OCI-LY7 (cell line): ENCODE measurements at regions not wholly inside any gene's neighbourhood (a gene's known extent, or its start where the extent isn't known, plus 50 kb on each side); places are given as distances from the start of the nearest gene placed in this dataset.
"Not testable (repeated sequence)": the region's sequence is repeated elsewhere in the genome, so short reads cannot be mapped to it uniquely, and the experiment has no call there.

Experiments
- BruUV-seq: library from RNA; stranded (reverse); fragments of 400-500 nt; replicated peaks from 2 replicates; lab custom pipeline; 2021; lab: Mats Ljungman, UMichigan
- CTCF ChIA-PET: fragments of 300-600 bp; sonication (Branson Sonifier 250); formaldehyde crosslinking; loops from one replicate; lab custom pipeline; 2022; ENCODE audit warnings: antibody characterized with exemption; ENCODE audit not compliant: unreplicated experiment; lab: Charles Lee
- POLR2A ChIA-PET: fragments of 300-600 bp; sonication (Branson Sonifier 250); formaldehyde crosslinking; loops from one replicate; lab custom pipeline; 2022; ENCODE audit warnings: antibody characterized with exemption; lab: Charles Lee
- DNase-seq: peaks from one replicate; pipeline ENCODE4 v3.0.0-alpha.2; 2015; ENCODE audit warnings: low spot score
- H2AFZ ChIP-seq: fragments of 200-600 bp; sonication (generic), shearing (Covaris generic); 2 replicates; pipeline ENCODE4 v1.6.1; 2014; ENCODE audit warnings: mild to moderate bottlenecking, antibody characterized with exemption, low read length, moderate library complexity
- H3K27ac ChIP-seq: fragments of 200-600 bp; sonication (generic); 2 replicates; pipeline ENCODE4 v1.5.1; 2014; ENCODE audit warnings: mixed run types, low read depth, mild to moderate bottlenecking, moderate library complexity, low read length, inconsistent platforms; ENCODE audit not compliant: poor library complexity, severe bottlenecking
- H3K36me3 ChIP-seq: fragments of 200-600 bp; sonication (generic); 2 replicates; pipeline ENCODE4 v1.6.1; 2014; ENCODE audit warnings: mild to moderate bottlenecking, antibody characterized with exemption, low read length, moderate library complexity, mixed read lengths; ENCODE audit not compliant: insufficient read depth
- H3K4me1 ChIP-seq: fragments of 200-600 bp; sonication (generic); 2 replicates; pipeline ENCODE4 v1.5.1; 2014; ENCODE audit warnings: mild to moderate bottlenecking, low read length; ENCODE audit not compliant: insufficient read depth, poor library complexity, severe bottlenecking
- H3K4me2 ChIP-seq: fragments of 200-600 bp; sonication (generic); 2 replicates; pipeline ENCODE4 v1.6.1; 2014; ENCODE audit warnings: mild to moderate bottlenecking, low read length
- H3K4me3 ChIP-seq: fragments of 200-600 bp; sonication (generic); 2 replicates; pipeline ENCODE4 v1.5.1; 2014; ENCODE audit warnings: mild to moderate bottlenecking, low read depth, low read length; ENCODE audit not compliant: poor library complexity, severe bottlenecking
- H3K79me2 ChIP-seq: fragments of 200-600 bp; sonication (generic); 2 replicates; pipeline ENCODE4 v1.6.1; 2016; ENCODE audit warnings: low read depth, mild to moderate bottlenecking, low read length, moderate library complexity, mixed read lengths; ENCODE audit not compliant: insufficient read depth
- H3K9me2 ChIP-seq: fragments of 200-600 bp; sonication (generic); 2 replicates; pipeline ENCODE4 v1.6.1; 2016; ENCODE audit warnings: mild to moderate bottlenecking, low read length, mixed read lengths; ENCODE audit not compliant: insufficient read depth
- H3K9me3 ChIP-seq: fragments of 200-600 bp; sonication (generic); 2 replicates; pipeline ENCODE4 v1.6.1; 2014; ENCODE audit warnings: mild to moderate bottlenecking, mixed run types, low read length, mixed read lengths
- H4K20me1 ChIP-seq: fragments of 200-600 bp; sonication (generic); 2 replicates; pipeline ENCODE4 v1.6.1; 2014; ENCODE audit warnings: mild to moderate bottlenecking, antibody characterized with exemption, low read length, moderate library complexity, mixed read lengths; ENCODE audit not compliant: insufficient read depth
- CTCF ChIP-seq: fragments of 200-600 bp; sonication (generic); conservative IDR thresholded peaks from 2 replicates; pipeline ENCODE4 v1.5.1; 2014; ENCODE audit warnings: mild to moderate bottlenecking, antibody characterized with exemption, low read length, moderate library complexity, mixed read lengths
- EZH2phosphoT487 ChIP-seq: fragments of 200-600 bp; sonication (generic); IDR thresholded peaks from 2 replicates; pipeline ENCODE4 v1.6.1; 2018; ENCODE audit warnings: low read depth, borderline replicate concordance, mild to moderate bottlenecking, mixed run types, antibody characterized with exemption, low read length, moderate library complexity, mixed read lengths
- intact Hi-C: fragments of 100-400 bp; cut with micrococcal nuclease; formaldehyde crosslinking; loops from one replicate; pipeline ENCODE4 v1.10.0; 2022; ENCODE audit not compliant: unreplicated experiment

DNA sequence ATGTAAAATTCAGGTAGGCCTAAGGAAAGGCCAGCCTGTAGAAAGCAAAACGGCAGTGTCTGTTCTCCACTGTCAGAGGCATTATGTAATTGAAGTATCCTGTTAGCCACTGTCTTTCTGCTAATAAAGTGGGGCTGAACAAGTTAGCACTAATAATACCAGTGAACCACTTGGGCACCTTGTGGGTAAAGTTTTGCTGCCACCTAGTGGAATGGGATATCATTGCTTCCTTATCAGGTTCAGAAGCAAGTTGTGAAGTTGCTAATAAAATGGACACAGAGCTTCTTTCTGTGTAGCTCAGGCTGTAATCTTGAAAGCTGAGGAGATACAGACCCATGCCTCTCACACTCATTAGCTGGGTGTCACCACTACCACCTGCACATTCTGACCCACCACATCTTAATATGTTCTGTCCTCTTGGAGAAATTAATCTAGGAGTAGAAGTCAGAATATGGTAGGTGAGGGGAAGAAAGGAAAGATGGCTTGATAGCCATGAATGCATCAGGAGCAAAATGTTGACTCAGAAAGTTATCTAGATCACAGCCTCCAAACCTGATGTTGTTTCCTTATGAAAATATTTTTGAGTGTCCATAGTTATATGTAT lies 175.1 kb downstream of the SEPTIN7 start:
- ChIA-PET CTCF (no interaction called here), POLR2A (interaction anchor here (0.6 kb wide), 1 partner anchor 253 kb away, joined by 5 read pairs; no protein-coding TSS in a partner anchor)
- Histone ChIP-seq H3K9me2 (no peaks in the 10 kb centered on the region), H3K4me3 (no peak overlapping the region), H3K9me3 (no peaks in the 10 kb centered on the region), H3K79me2 (no peaks in the 10 kb centered on the region), H2AFZ (no peak overlapping the region), H4K20me1 (no peaks in the 10 kb centered on the region), H3K4me2 (no peak overlapping the region), H3K36me3 (no peaks in the 10 kb centered on the region), H3K27ac (no peak overlapping the region), H3K4me1 (no peaks in the 10 kb centered on the region)
- no peak for TF ChIP-seq EZH2phosphoT487
- peak; percentile 93 for TF ChIP-seq CTCF
- DNase-seq: peak; percentile 81
- BruUV-seq: no TSS peak
- intact Hi-C loops: loop anchor here (1.0 to 2.0 kb wide), 2 partner anchors 59 to 267 kb away; no protein-coding TSS in a partner anchor

- H3K79me2 ChIP-seq, H3K4me3 ChIP-seq, H3K4me2 ChIP-seq, DNase-seq, H3K36me3 ChIP-seq, CTCF ChIA-PET, H3K4me1 ChIP-seq, H3K9me2 ChIP-seq, H3K9me3 ChIP-seq, BruUV-seq, H4K20me1 ChIP-seq, H3K27ac ChIP-seq, H2AFZ ChIP-seq, intact Hi-C loops: not testable (repeated sequence)
- POLR2A ChIA-PET: interaction anchor here (1.1 kb wide), 1 partner anchor 338 kb away, joined by 3 read pairs; no protein-coding TSS in a partner anchor
Measured at GRCh38 chr7:35978816-35979640, 174.0 kb upstream of the EEPD1 start.

- no peak overlapping the region for H2AFZ ChIP-seq
- H3K79me2 ChIP-seq: no peaks in the 10 kb centered on the region
- no peaks in the 10 kb centered on the region for H3K36me3 ChIP-seq
- H4K20me1 ChIP-seq: no peaks in the 10 kb centered on the region
- BruUV-seq: no TSS peak
- ChIA-PET CTCF (no interaction called here), POLR2A (no interaction called here)
- H3K4me1 ChIP-seq: no peaks in the 10 kb centered on the region
- H3K9me3 ChIP-seq: no peaks in the 10 kb centered on the region
- intact Hi-C loops: loop anchor here (10.0 kb wide), 1 partner anchor 142 kb away; no protein-coding TSS in a partner anchor
- H3K4me2 ChIP-seq: no peak overlapping the region
- TF ChIP-seq EZH2phosphoT487 (no peak), CTCF (no peak)
- H3K9me2 ChIP-seq: no peaks in the 10 kb centered on the region
- no peak overlapping the region for H3K4me3 ChIP-seq
- DNase-seq: no peak
- no peak overlapping the region for H3K27ac ChIP-seq
Measured at GRCh38 chr7:35982600-35982999, 170.5 kb upstream of the EEPD1 start.
